ENCODE measurements at regions not wholly inside any gene's neighbourhood (a gene's known extent, or its start where the extent isn't known, plus 50 kb on each side); places are given as distances from the start of the nearest gene placed in this dataset.

DNA sequence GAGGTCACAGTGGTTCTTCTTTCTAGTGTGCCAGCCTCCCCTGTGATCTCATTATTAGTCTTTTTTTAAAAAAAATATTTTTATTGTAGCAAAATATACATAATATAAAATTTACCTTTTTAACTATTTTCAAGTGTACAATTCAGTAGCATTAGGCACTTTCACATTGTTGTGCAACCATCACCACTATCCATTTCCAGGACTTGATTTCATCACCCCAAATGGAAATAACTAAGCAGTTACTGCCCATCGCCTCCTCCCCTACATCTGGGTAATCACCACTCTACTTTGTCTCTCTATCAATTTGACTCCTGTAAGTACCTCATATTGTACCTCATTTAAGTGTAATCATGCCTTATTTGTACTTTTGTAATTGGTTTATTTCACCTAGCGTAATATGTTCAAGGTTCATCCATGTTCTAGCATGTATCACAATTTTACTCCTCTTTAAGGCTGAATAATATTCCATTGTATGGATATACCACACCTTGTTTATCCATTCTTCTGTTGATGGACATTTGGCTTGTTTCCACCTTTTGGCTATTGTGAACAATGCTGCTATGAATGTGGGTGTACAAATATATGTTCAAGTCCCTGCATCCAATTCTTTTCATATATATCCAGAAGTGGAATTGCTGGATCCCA is 68.6 kb upstream of the FYN start:
- intact Hi-C loops (cut with micrococcal nuclease; ENCODE audit: unreplicated experiment) = no loop called here
- no TSS peak for BruUV-seq (replicated peaks)
- CTCF ChIA-PET = interaction anchor here (1.1 kb wide), 1 partner anchor 42 kb away, joined by 3 read pairs; no protein-coding TSS in a partner anchor
- Mint-ChIP-seq H3K9me3 (ENCODE audit: low read depth, unreplicated experiment) (peaks cover 2% of the 10 kb centered on the region), H3K36me3 (ENCODE audit: insufficient read depth, unreplicated experiment) (no peaks in the 10 kb centered on the region), H3K4me1 (ENCODE audit: low read depth, unreplicated experiment) (no peaks in the 10 kb centered on the region), H3K4me3 (ENCODE audit: low read depth, unreplicated experiment) (no peak overlapping the region), H3K27ac (ENCODE audit: unreplicated experiment) (no peak overlapping the region), H3K27me3 (ENCODE audit: unreplicated experiment) (no peaks in the 10 kb centered on the region)
- DNase-seq = no peak
- TF ChIP-seq, protein P1, sequence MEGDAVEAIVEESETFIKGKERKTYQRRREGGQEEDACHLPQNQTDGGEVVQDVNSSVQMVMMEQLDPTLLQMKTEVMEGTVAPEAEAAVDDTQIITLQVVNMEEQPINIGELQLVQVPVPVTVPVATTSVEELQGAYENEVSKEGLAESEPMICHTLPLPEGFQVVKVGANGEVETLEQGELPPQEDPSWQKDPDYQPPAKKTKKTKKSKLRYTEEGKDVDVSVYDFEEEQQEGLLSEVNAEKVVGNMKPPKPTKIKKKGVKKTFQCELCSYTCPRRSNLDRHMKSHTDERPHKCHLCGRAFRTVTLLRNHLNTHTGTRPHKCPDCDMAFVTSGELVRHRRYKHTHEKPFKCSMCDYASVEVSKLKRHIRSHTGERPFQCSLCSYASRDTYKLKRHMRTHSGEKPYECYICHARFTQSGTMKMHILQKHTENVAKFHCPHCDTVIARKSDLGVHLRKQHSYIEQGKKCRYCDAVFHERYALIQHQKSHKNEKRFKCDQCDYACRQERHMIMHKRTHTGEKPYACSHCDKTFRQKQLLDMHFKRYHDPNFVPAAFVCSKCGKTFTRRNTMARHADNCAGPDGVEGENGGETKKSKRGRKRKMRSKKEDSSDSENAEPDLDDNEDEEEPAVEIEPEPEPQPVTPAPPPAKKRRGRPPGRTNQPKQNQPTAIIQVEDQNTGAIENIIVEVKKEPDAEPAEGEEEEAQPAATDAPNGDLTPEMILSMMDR (IDR thresholded peaks at IDR 0.05; ENCODE audit: unreplicated experiment) = no peak

DNA sequence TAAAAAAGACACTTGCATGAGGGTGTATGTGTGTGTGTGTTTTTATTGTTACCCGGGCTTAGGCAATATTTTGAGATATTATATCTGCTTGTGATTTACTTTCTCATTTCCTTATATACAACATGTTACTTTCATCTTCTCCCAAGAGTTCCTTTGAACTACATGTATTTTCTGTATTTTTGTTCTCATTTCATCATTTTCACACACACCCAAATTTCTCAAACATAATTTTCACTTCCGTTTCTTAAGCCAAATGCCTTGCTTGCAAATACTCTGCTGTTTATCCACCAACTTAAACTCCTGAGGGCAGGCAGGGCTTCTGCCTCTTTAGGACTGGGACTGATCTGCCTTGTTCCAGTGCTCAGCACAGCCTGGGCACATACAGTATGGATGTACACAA is 69.3 kb upstream of the FYN start:
- Mint-ChIP-seq H3K27me3 (ENCODE audit: unreplicated experiment) (no peaks in the 10 kb centered on the region), H3K4me1 (ENCODE audit: low read depth, unreplicated experiment) (no peaks in the 10 kb centered on the region), H3K9me3 (ENCODE audit: low read depth, unreplicated experiment) (peaks cover 2% of the 10 kb centered on the region), H3K4me3 (ENCODE audit: low read depth, unreplicated experiment) (no peak overlapping the region), H3K27ac (ENCODE audit: unreplicated experiment) (no peak overlapping the region), H3K36me3 (ENCODE audit: insufficient read depth, unreplicated experiment) (no peaks in the 10 kb centered on the region)
- CTCF ChIA-PET = no interaction called here
- TF ChIP-seq, protein P1 (IDR thresholded peaks at IDR 0.05; ENCODE audit: unreplicated experiment) = no peak
- intact Hi-C loops (cut with micrococcal nuclease; ENCODE audit: unreplicated experiment) = no loop called here
- BruUV-seq (replicated peaks) = no TSS peak
- no peak for DNase-seq

DNA sequence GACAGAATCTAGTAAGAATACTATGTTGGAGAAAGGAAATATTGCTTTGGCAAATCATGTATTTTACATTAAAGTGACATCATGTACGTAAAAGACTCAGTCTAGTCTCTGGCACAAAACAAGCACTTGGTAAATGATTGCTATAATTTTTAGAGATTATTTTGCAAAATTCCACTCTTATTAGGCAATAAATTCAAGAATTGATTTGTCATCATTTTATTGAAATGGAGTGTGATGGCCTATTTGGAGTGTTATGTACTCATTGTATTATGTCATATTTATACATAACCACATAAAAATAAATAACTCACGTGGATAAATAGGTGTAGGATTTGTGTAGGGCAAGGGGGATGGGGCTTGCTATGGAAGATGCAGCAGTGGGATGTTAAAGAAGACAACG is 70.0 kb upstream of the FYN start:
- intact Hi-C loops (cut with micrococcal nuclease; ENCODE audit: unreplicated experiment) = no loop called here
- TF ChIP-seq, protein P1 (IDR thresholded peaks at IDR 0.05; ENCODE audit: unreplicated experiment) = no peak
- CTCF ChIA-PET = no interaction called here
- H3K4me1 Mint-ChIP-seq (ENCODE audit: low read depth, unreplicated experiment) = no peaks in the 10 kb centered on the region
- no peak overlapping the region for H3K4me3 Mint-ChIP-seq (ENCODE audit: low read depth, unreplicated experiment)
- no peaks in the 10 kb centered on the region for H3K36me3 Mint-ChIP-seq (ENCODE audit: insufficient read depth, unreplicated experiment)
- no peak for DNase-seq
- peaks cover 2% of the 10 kb centered on the region for H3K9me3 Mint-ChIP-seq (ENCODE audit: low read depth, unreplicated experiment)
- no peaks in the 10 kb centered on the region for H3K27me3 Mint-ChIP-seq (ENCODE audit: unreplicated experiment)
- no TSS peak for BruUV-seq (replicated peaks)
- no peak overlapping the region for H3K27ac Mint-ChIP-seq (ENCODE audit: unreplicated experiment)

DNA sequence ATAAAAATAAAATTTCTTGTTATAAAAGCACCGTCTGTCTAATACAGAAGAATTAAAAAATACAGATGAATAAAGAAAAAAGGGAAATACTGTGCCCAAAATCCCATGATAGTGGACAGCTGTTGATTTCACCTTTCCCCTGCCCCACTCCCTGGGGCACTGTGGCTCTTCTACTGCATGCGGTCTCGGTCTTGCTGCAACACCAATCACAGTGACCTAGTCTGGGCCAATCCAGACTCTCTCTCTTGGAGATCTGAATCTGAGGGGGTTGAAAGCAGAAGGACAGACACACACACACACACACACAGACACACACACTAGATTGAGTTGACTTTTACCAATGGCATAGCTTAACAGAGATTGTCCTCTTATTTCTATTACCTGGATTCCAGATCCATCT is 70.5 kb upstream of the FYN start:
- H3K27me3 Mint-ChIP-seq (ENCODE audit: unreplicated experiment) = no peaks in the 10 kb centered on the region
- no peak overlapping the region for H3K4me3 Mint-ChIP-seq (ENCODE audit: low read depth, unreplicated experiment)
- H3K4me1 Mint-ChIP-seq (ENCODE audit: low read depth, unreplicated experiment) = no peaks in the 10 kb centered on the region
- TF ChIP-seq, protein P1 (IDR thresholded peaks at IDR 0.05; ENCODE audit: unreplicated experiment) = no peak
- intact Hi-C loops (cut with micrococcal nuclease; ENCODE audit: unreplicated experiment) = no loop called here
- peaks cover 2% of the 10 kb centered on the region for H3K9me3 Mint-ChIP-seq (ENCODE audit: low read depth, unreplicated experiment)
- H3K36me3 Mint-ChIP-seq (ENCODE audit: insufficient read depth, unreplicated experiment) = no peaks in the 10 kb centered on the region
- DNase-seq = no peak
- H3K27ac Mint-ChIP-seq (ENCODE audit: unreplicated experiment) = no peak overlapping the region
- BruUV-seq (replicated peaks) = no TSS peak
- CTCF ChIA-PET = no interaction called here

Measured in Calu3 (cell line).